ENCODE measurements at regions not wholly inside any gene's neighbourhood (a gene's known extent, or its start where the extent isn't known, plus 50 kb on each side); places are given as distances from the start of the nearest gene placed in this dataset.
A peak's percentile ranks its signal among the peaks of the same experiment; 100 is the strongest.

DNA sequence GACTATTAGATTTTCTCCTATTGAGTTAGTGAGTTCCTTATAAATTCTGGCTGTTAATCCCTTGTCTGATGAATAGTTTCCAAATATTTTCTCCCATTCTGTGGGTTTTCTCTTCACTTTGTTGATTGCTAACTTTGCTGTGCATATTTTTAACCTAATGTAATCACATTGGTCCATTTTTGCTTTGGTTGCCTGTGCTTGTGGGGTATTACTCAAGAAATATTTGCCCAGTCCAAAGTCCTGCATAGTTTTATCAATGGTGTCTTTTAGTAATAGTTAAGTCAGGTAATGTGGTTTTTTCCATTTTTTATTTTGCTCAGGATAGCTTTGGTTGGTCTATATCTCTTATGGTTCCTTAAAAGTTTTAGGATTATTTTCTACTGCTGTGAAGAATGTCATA is 490.3 kb downstream of the ARAP2 start:
- Mint-ChIP-seq H3K9me3 (peaks cover 2% of the 10 kb centered on the region), H3K4me3 (no peak overlapping the region)
- DNase-seq (ENCODE audit: low spot score), result no peak

DNA sequence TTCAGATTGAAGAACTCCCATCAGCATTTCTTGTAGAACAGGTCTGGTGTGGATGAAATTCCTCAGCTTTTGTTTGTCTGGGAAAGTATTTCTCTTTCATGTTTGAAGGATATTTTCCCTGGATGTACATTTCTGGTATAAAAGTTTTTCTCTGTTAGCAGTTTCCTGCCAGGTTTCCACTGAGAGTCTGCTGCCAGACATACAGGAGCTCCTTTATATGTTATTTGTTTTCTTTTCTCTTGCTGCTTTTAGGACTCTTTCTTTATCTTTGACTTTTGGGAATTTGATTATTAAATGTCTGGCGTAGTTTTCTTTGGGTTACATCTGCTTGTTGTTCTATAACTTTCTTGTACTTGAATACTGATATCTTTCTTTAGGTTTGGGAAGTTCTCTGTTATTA is 486.5 kb downstream of the ARAP2 start:
- no peaks in the 10 kb centered on the region for H4K20me1 ChIP-seq (ENCODE audit: low read depth)
- no peak overlapping the region for H3K4me3 ChIP-seq
- TF ChIP-seq EZH2 (IDR thresholded peaks at IDR 0.05), result no peak
- no peaks in the 10 kb centered on the region for H3F3A ChIP-seq (ENCODE audit: low read depth)
- no peaks in the 10 kb centered on the region for H3K27me3 ChIP-seq
- Mint-ChIP-seq H3K27me3 (ENCODE audit: insufficient read depth, low read depth) (peaks cover 2% of the 10 kb centered on the region), H3K9me3 (peaks cover 2% of the 10 kb centered on the region), H3K27ac (no peak overlapping the region), H3K4me1 (peaks cover 4% of the 10 kb centered on the region), H3K36me3 (no peaks in the 10 kb centered on the region), H3K4me3 (no peak overlapping the region)
- no peaks in the 10 kb centered on the region for H3K36me3 ChIP-seq
- no peaks in the 10 kb centered on the region for H3K79me2 ChIP-seq (ENCODE audit: low read depth)
- no peaks in the 10 kb centered on the region for H3K9me3 ChIP-seq (ENCODE audit: low read depth)
- no peak overlapping the region for H3K9ac ChIP-seq
- H2AFZ ChIP-seq (replicated peaks), result no peak overlapping the region
- no peak overlapping the region for H3K27ac ChIP-seq
- H3K4me1 ChIP-seq, result no peaks in the 10 kb centered on the region
- no peak for DNase-seq (ENCODE audit: low spot score)
- no peak overlapping the region for H3K4me2 ChIP-seq

More for the DNA sequence above, 490.3 kb downstream of the ARAP2 start:
- H3K9me3 ChIP-seq (ENCODE audit: low read depth), result no peaks in the 10 kb centered on the region
- H3K4me3 ChIP-seq, result no peak overlapping the region
- H3K4me1 ChIP-seq, result no peaks in the 10 kb centered on the region
- H2AFZ ChIP-seq (replicated peaks), result no peak overlapping the region
- H3K79me2 ChIP-seq (ENCODE audit: low read depth), result no peaks in the 10 kb centered on the region
- H3K4me1 Mint-ChIP-seq, result no peaks in the 10 kb centered on the region
- no peaks in the 10 kb centered on the region for H3K27me3 Mint-ChIP-seq (ENCODE audit: insufficient read depth, low read depth)
- no peaks in the 10 kb centered on the region for H3F3A ChIP-seq (ENCODE audit: low read depth)
- H3K36me3 Mint-ChIP-seq, result no peaks in the 10 kb centered on the region
- H3K36me3 ChIP-seq, result no peaks in the 10 kb centered on the region
- H3K9ac ChIP-seq, result no peak overlapping the region
- TF ChIP-seq EZH2phosphoT487 (IDR thresholded peaks at IDR 0.05) (no peak), CTCF (IDR thresholded peaks at IDR 0.05) (no peak), EZH2 (IDR thresholded peaks at IDR 0.05) (no peak)
- H3K27ac Mint-ChIP-seq, result no peak overlapping the region
- no peak overlapping the region for H3K27ac ChIP-seq
- no peaks in the 10 kb centered on the region for H3K27me3 ChIP-seq
- no peak overlapping the region for H3K4me2 ChIP-seq
- no peaks in the 10 kb centered on the region for H4K20me1 ChIP-seq (ENCODE audit: low read depth)

DNA sequence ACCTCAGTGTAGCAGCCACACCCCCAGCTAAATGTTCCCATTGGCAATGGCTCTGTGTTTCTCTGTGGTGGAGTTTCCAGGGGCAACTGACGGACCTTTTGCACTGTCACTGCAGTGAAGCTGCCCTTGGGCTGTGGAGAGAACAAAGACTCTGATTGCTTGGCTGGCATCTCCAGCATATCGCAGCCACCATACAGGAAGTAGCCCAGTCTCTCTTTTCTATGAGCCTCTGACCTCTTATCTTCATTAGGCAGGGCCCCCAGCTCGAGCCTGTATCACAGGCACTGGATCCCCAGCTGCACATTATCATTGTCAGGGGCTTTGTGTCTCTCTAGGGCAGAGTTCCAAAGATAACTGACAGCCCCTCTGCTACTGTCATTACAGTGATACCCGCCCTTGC is 483.5 kb downstream of the ARAP2 start:
- H3K36me3 Mint-ChIP-seq, result no peaks in the 10 kb centered on the region
- Histone ChIP-seq H3K79me2 (ENCODE audit: low read depth) (no peaks in the 10 kb centered on the region), H3K27me3 (no peaks in the 10 kb centered on the region), H3K9ac (no peak overlapping the region), H3K27ac (no peak overlapping the region), H3K36me3 (no peaks in the 10 kb centered on the region), H3F3A (ENCODE audit: low read depth) (no peaks in the 10 kb centered on the region), H2AFZ (replicated peaks) (no peak overlapping the region), H3K4me2 (no peak overlapping the region), H3K9me3 (ENCODE audit: low read depth) (no peaks in the 10 kb centered on the region), H4K20me1 (ENCODE audit: low read depth) (no peaks in the 10 kb centered on the region), H3K4me1 (no peaks in the 10 kb centered on the region), H3K4me3 (no peak overlapping the region)
- DNase-seq (ENCODE audit: low spot score), result no peak
- H3K27me3 Mint-ChIP-seq (ENCODE audit: insufficient read depth, low read depth), result peaks cover 2% of the 10 kb centered on the region
- peak overlapping the region; percentile 29 for H3K27ac Mint-ChIP-seq
- no peaks in the 10 kb centered on the region for H3K9me3 Mint-ChIP-seq
- TF ChIP-seq CTCF (IDR thresholded peaks at IDR 0.05) (no peak), EZH2 (IDR thresholded peaks at IDR 0.05) (no peak), EZH2phosphoT487 (IDR thresholded peaks at IDR 0.05) (no peak)
- H3K4me1 Mint-ChIP-seq, result peaks cover 4% of the 10 kb centered on the region
- no peak overlapping the region for H3K4me3 Mint-ChIP-seq

DNA sequence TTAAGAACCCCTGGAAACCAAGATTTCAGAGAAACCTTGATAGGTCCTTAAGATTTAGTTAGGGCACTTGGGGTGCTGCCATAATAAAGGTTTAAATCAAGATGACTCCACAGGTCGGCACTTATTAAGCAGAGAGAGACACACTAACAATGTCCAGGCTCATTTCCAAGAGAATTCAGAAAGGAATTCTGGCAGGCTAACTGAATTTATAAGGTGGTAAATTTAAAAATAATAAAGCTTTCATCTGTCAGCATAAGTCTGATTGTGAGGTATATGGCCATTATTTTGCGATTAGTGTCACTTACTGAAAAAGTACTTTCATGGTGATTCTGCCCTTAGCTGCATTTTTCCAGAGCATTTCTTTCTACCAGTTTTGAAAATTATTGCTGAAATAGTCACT is 472.7 kb downstream of the ARAP2 start:
- no peaks in the 10 kb centered on the region for H3F3A ChIP-seq (ENCODE audit: low read depth)
- no peaks in the 10 kb centered on the region for H3K4me1 ChIP-seq
- no peak overlapping the region for H3K4me3 Mint-ChIP-seq
- H3K27me3 Mint-ChIP-seq (ENCODE audit: insufficient read depth, low read depth), result peaks cover 2% of the 10 kb centered on the region
- no peaks in the 10 kb centered on the region for H3K27me3 ChIP-seq
- no peak overlapping the region for H3K9ac ChIP-seq
- H3K9me3 Mint-ChIP-seq, result no peaks in the 10 kb centered on the region
- no peak for DNase-seq (ENCODE audit: low spot score)
- no peak overlapping the region for H3K4me2 ChIP-seq
- no peaks in the 10 kb centered on the region for H3K36me3 Mint-ChIP-seq
- H3K36me3 ChIP-seq, result no peaks in the 10 kb centered on the region
- no peak overlapping the region for H2AFZ ChIP-seq (replicated peaks)
- H4K20me1 ChIP-seq (ENCODE audit: low read depth), result no peaks in the 10 kb centered on the region
- no peaks in the 10 kb centered on the region for H3K9me3 ChIP-seq (ENCODE audit: low read depth)
- no peaks in the 10 kb centered on the region for H3K79me2 ChIP-seq (ENCODE audit: low read depth)
- TF ChIP-seq EZH2 (IDR thresholded peaks at IDR 0.05) (no peak), CTCF (IDR thresholded peaks at IDR 0.05) (no peak), EZH2phosphoT487 (IDR thresholded peaks at IDR 0.05) (no peak)
- H3K27ac Mint-ChIP-seq, result no peak overlapping the region
- H3K27ac ChIP-seq, result no peak overlapping the region
- no peaks in the 10 kb centered on the region for H3K4me1 Mint-ChIP-seq
- no peak overlapping the region for H3K4me3 ChIP-seq

All from neural progenitor cell (in vitro differentiated cells).